Tibial artery (tissue), 4 donors: ENCODE measurements at regions not wholly inside any gene's neighbourhood (a gene's known extent, or its start where the extent isn't known, plus 50 kb on each side); places are given as distances from the start of the nearest gene placed in this dataset.

Experiments used
- DNase-seq, 2 donors: peaks; one replicate each; pipeline ENCODE4 v3.0.0-alpha.2; 2019
- H3K27ac ChIP-seq, 2 donors: fragments of 200-600 bp; sonication (generic) in 1 of 2; 1 replicate in 1 of 2; 2 replicates in 1 of 2; pipeline ENCODE4 v1.5.1; 2018 to 2019; ENCODE audit warnings: mild to moderate bottlenecking in 1 of 2
- H3K27me3 ChIP-seq, 2 donors: fragments of 200-600 bp; sonication (generic) in 1 of 2; one replicate each; pipeline versions ENCODE4 v1.5.1 to v1.6.0; 2016 to 2019
- H3K36me3 ChIP-seq, 3 donors: fragments of 200-600 bp; sonication (generic) in 2 of 3; one replicate each; pipeline ENCODE4 v1.5.1; 2016 to 2019; ENCODE audit warnings: mild to moderate bottlenecking in 2 of 3
- H3K4me1 ChIP-seq, 4 donors: fragments of 200-600 bp; sonication (generic) in 2 of 4; 1 replicate in 3 of 4; 2 replicates in 1 of 4; pipeline ENCODE4 v1.5.1; 2016 to 2019
- H3K4me3 ChIP-seq, 2 donors: fragments of 200-600 bp; sonication (generic) in 1 of 2; 1 replicate in 1 of 2; 2 replicates in 1 of 2; pipeline ENCODE4 v1.5.1; 2018 to 2019; ENCODE audit warnings: mild to moderate bottlenecking in 2 of 2
- H3K9me3 ChIP-seq, 3 donors: fragments of 200-600 bp; sonication (generic) in 1 of 3; one replicate each; pipeline ENCODE4 v1.5.1; 2016 to 2019
- intact Hi-C: fragments of 100-400 bp; cut with DNase I; formaldehyde crosslinking; loops from one replicate; pipeline ENCODE4 v1.15.0; 2023; ENCODE audit warnings: low total_unique reads
- TF ChIP-seq, protein P1 (sequence below), 2 experiments: fragments of 200-600 bp in 1 of 2; fragments of 450-650 bp in 1 of 2; IDR thresholded peaks; one replicate each; pipeline ENCODE4 v1.5.1; 2017 to 2019; ENCODE audit warnings: antibody characterized with exemption in 2 of 2, mild to moderate bottlenecking in 1 of 2, moderate library complexity in 1 of 2

DNA sequence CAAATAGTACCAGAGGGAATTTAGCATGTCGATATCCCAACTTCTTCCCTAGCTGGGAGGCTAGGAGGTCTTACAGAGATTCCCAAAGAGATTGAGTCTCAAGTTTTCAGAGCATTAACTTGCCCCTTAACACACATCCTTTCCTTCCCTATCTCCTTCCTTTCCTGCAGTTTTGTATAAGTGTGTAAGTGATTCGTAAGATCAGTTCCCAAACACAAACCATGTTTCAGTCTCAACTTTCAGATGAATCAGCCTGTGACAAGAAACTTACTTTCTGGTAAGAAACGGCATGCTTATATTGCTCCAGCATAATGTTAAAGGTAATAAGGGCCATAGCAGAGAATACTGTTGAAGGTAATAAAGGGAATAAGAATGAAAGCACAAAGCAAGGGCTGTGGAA lies 472.2 kb downstream of the LIG4 start:
- DNase-seq, result no peak
- Histone ChIP-seq H3K27me3 (no peaks in the 10 kb centered on the region), H3K27ac (no peak overlapping the region), H3K36me3 (no peaks in the 10 kb centered on the region), H3K9me3 (no peaks in the 10 kb centered on the region), H3K4me3 (no peak overlapping the region), H3K4me1 (no peaks in the 10 kb centered on the region)
- intact Hi-C loops, result no loop called here
- TF ChIP-seq, protein P1, sequence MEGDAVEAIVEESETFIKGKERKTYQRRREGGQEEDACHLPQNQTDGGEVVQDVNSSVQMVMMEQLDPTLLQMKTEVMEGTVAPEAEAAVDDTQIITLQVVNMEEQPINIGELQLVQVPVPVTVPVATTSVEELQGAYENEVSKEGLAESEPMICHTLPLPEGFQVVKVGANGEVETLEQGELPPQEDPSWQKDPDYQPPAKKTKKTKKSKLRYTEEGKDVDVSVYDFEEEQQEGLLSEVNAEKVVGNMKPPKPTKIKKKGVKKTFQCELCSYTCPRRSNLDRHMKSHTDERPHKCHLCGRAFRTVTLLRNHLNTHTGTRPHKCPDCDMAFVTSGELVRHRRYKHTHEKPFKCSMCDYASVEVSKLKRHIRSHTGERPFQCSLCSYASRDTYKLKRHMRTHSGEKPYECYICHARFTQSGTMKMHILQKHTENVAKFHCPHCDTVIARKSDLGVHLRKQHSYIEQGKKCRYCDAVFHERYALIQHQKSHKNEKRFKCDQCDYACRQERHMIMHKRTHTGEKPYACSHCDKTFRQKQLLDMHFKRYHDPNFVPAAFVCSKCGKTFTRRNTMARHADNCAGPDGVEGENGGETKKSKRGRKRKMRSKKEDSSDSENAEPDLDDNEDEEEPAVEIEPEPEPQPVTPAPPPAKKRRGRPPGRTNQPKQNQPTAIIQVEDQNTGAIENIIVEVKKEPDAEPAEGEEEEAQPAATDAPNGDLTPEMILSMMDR (IDR thresholded peaks at IDR 0.05), result no peak

DNA sequence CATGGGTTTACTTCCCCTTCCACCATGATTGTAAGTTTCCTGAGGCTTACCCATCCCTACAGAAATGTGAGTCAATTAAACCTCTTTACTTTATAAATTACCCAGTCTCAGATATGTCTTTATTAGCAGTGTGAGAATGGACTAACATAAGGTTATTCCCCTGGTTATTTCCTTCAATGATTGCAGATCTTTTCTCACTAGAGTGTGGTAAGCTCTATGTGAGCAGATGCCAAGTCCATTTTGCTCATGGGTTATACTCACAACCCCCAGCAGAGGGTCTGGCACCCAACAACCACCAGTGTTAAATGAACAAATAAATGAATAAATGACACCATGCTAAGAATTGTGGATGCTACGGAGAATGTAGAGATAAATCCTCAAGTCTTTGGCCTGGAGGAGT lies 472.8 kb downstream of the LIG4 start:
- no peak overlapping the region for H3K27ac ChIP-seq
- no peak for DNase-seq
- H3K4me1 ChIP-seq, result no peaks in the 10 kb centered on the region
- H3K27me3 ChIP-seq, result no peaks in the 10 kb centered on the region
- intact Hi-C loops, result no loop called here
- TF ChIP-seq, protein P1 (IDR thresholded peaks at IDR 0.05), result no peak
- no peak overlapping the region for H3K4me3 ChIP-seq
- H3K9me3 ChIP-seq, result no peaks in the 10 kb centered on the region
- H3K36me3 ChIP-seq, result no peaks in the 10 kb centered on the region

DNA sequence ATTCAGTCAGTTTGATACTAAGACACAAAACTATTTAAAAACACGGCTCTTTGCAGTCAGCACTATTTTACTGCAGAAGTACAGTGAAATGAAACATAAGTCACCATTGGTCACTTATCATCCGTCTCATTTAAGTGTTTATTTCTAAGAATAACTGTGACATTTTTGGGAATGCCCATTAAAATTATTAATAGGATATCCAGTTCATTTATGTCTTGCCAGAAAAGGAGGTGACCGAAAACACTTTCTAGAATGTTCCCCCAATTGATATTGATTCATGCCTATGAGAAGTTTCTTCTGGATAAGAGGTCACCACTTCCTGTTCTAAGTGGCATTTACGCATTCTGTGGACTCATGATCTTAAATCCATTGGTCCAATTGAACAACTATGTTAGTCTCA lies 477.3 kb downstream of the LIG4 start:
- no peak overlapping the region for H3K4me3 ChIP-seq
- intact Hi-C loops, result no loop called here
- DNase-seq, result no peak
- no peaks in the 10 kb centered on the region for H3K9me3 ChIP-seq
- no peaks in the 10 kb centered on the region for H3K36me3 ChIP-seq
- TF ChIP-seq, protein P1 (IDR thresholded peaks at IDR 0.05), result no peak
- H3K27me3 ChIP-seq, result no peaks in the 10 kb centered on the region
- no peak overlapping the region for H3K27ac ChIP-seq
- H3K4me1 ChIP-seq, result no peaks in the 10 kb centered on the region

DNA sequence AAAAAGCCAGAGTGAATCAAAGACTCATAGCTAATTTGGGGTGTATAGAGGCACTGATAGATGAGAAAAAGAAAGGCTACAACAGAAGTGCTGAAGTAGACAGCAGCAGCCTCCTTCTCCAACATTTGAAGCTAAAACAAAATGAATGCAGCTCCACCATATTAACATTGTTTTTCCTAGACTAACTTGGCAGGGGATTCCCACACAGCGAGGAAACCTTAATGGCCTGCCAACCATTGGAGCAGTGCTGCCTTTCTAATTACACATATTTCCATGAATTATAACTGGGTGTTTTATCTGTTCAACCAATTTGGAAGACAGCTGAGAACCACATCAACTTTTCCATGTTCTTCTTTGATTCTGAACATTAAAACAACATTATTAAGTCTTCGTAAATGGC lies 478.6 kb downstream of the LIG4 start:
- no peaks in the 10 kb centered on the region for H3K27me3 ChIP-seq
- H3K36me3 ChIP-seq, result no peaks in the 10 kb centered on the region
- no peak overlapping the region for H3K27ac ChIP-seq
- H3K4me1 ChIP-seq, result no peaks in the 10 kb centered on the region
- intact Hi-C loops, result no loop called here
- no peaks in the 10 kb centered on the region for H3K9me3 ChIP-seq
- TF ChIP-seq, protein P1 (IDR thresholded peaks at IDR 0.05), result no peak
- no peak overlapping the region for H3K4me3 ChIP-seq
- DNase-seq, result no peak

DNA sequence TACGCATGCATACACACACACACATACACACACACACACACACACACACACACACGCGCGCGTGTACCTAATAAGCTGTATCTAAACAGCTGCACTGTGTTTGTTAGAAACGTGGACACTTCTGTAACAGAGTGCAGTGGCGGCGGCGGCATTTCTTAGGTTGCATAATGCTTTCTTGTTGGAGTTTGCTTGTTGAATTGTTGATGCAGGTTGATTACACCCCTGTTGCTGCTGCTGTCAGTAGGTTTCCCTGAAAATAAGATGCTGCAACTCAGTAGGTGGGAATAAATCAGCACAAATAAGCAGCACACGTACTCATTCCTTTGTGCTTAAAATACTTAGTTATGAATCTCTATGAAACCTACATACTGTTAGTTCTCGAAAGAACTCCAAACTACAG lies 479.2 kb downstream of the LIG4 start:
- Histone ChIP-seq H3K27ac (no peak overlapping the region), H3K4me3 (no peak overlapping the region), H3K9me3 (no peaks in the 10 kb centered on the region), H3K4me1 (no peaks in the 10 kb centered on the region), H3K27me3 (no peaks in the 10 kb centered on the region), H3K36me3 (no peaks in the 10 kb centered on the region)
- DNase-seq, result no peak
- intact Hi-C loops, result no loop called here
- TF ChIP-seq, protein P1 (IDR thresholded peaks at IDR 0.05), result no peak

DNA sequence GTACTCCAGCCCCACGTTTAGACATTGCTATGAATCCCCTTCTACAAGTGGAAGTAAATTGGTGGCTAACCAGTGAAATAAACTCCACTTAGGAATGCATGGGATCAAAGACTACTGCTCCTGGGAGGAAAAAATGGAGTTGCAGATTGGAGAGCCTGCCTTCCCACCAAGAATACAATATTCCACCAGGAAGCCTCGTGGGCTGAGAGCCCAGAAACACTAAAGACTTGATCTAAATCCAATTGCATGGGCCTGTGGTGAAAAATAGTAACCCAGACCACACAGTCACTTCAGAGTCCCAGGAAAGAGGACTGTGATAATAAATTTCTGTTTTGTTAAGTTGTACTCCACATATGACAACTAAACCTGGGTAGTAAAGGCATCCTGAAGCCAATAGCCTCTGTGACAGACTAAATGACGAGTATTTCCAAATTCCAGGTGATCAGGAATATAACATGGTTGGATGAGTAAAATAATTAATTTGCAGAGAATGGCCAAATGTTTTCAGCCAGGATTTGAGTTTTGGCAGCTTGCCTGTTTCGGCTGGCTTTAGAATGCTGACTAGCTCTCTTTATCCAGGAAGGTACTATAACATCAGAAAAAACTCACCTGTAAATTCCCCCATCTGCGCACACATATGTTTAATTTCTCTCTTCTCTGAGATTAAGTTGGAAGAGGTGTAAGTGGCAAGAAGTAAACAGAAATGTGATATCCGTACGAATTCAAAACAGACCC lies 480.3 kb downstream of the LIG4 start:
- H3K27ac ChIP-seq, result no peak overlapping the region
- H3K9me3 ChIP-seq, result no peaks in the 10 kb centered on the region
- intact Hi-C loops, result no loop called here
- H3K36me3 ChIP-seq, result no peaks in the 10 kb centered on the region
- TF ChIP-seq, protein P1 (IDR thresholded peaks at IDR 0.05), result no peak
- no peak overlapping the region for H3K4me3 ChIP-seq
- no peaks in the 10 kb centered on the region for H3K27me3 ChIP-seq
- no peak for DNase-seq
- H3K4me1 ChIP-seq, result no peaks in the 10 kb centered on the region
